K562 (cell line): ENCODE measurements at regions not wholly inside any gene's neighbourhood (a gene's known extent, or its start where the extent isn't known, plus 50 kb on each side); places are given as distances from the start of the nearest gene placed in this dataset.

Experiments
- BRCA1 ChIP-seq, 2 experiments: fragments of 450-650 bp in 1 of 2; sonication (generic) in 1 of 2; formaldehyde crosslinking in 1 of 2; IDR thresholded peaks; 2 replicates each; pipeline versions ENCODE4 v1.5.0 to v1.6.1; 2017 to 2020; ENCODE audit warnings: mild to moderate bottlenecking in 1 of 2, missing genetic modification reagents in 1 of 2
- DDX20 ChIP-seq: fragments of 450-650 bp; IDR thresholded peaks from 2 replicates; pipeline ENCODE4 v1.6.1; 2016; ENCODE audit warnings: missing genetic modification characterization, low read depth, mild to moderate bottlenecking, missing compliant biosample characterization, moderate library complexity
- EHMT2 ChIP-seq: fragments of 450-650 bp; IDR thresholded peaks from 2 replicates; pipeline ENCODE4 v1.6.1; 2018; ENCODE audit warnings: antibody characterized with exemption
- ELF4 ChIP-seq: fragments of 450-650 bp; formaldehyde crosslinking; IDR thresholded peaks from 2 replicates; pipeline ENCODE4 v1.4.0; 2022; ENCODE audit warnings: missing genetic modification characterization
- FIP1L1 ChIP-seq: fragments of 200-400 bp; formaldehyde crosslinking; IDR thresholded peaks from 2 replicates; pipeline ENCODE4 v1.6.1; 2018; ENCODE audit warnings: mild to moderate bottlenecking, low read depth, low read length; ENCODE audit not compliant: poor library complexity, severe bottlenecking
- FOXA1 ChIP-seq: fragments of 450-650 bp; IDR thresholded peaks from 2 replicates; pipeline ENCODE4 v1.6.1; 2016; ENCODE audit warnings: mild to moderate bottlenecking, borderline replicate concordance
- PRMT5 ChIP-seq: sonication (generic); formaldehyde crosslinking; IDR thresholded peaks from 2 replicates; pipeline ENCODE4 v1.5.0; 2020; ENCODE audit warnings: missing genetic modification reagents
- ZNF175 ChIP-seq: fragments of 200-800 bp; sonication (Bioruptor generic); IDR thresholded peaks from 2 replicates; pipeline ENCODE4 v1.6.1; 2016; ENCODE audit warnings: low read depth, mild to moderate bottlenecking, missing genetic modification characterization, missing compliant biosample characterization
- TF ChIP-seq, protein P1 (sequence below), 2 experiments: fragments of 450-650 bp in 1 of 2; sonication (generic) in 1 of 2; formaldehyde crosslinking in 1 of 2; IDR thresholded peaks; 2 replicates each; pipeline versions ENCODE4 v1.7.1 to v1.9.0; 2016 to 2022; ENCODE audit warnings: inconsistent platforms in 1 of 2, mild to moderate bottlenecking in 1 of 2, missing genetic modification reagents in 1 of 2
- TF ChIP-seq, protein P2 (sequence below): fragments of 450-650 bp; IDR thresholded peaks from 2 replicates; pipeline ENCODE4 v1.6.1; 2017; ENCODE audit warnings: antibody characterized with exemption, mild to moderate bottlenecking
- TF ChIP-seq, protein P3 (sequence below): fragments of 450-650 bp; IDR thresholded peaks from 2 replicates; pipeline ENCODE4 v1.6.1; 2018; ENCODE audit not compliant: partially characterized antibody

DNA sequence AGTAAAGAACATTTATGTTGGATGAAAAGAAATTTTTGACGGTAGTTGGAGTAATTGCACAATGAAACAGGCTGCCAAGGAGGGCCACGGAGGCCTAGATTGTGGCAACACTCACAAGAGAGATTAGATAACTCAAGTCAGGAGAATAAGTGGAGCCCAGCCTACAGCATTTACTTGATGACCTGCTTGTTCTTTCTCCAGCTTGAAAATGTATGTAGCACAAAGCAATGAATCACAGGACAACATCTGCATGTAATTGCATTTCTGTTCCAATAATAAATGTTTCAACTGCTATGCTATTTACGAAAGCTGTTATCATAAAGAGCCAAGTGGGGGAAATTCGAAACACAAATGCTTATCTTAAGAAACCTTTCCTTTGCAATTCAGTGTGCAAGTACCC lies 221.2 kb upstream of the MID1 start (continued):
- TF ChIP-seq, protein P1, sequence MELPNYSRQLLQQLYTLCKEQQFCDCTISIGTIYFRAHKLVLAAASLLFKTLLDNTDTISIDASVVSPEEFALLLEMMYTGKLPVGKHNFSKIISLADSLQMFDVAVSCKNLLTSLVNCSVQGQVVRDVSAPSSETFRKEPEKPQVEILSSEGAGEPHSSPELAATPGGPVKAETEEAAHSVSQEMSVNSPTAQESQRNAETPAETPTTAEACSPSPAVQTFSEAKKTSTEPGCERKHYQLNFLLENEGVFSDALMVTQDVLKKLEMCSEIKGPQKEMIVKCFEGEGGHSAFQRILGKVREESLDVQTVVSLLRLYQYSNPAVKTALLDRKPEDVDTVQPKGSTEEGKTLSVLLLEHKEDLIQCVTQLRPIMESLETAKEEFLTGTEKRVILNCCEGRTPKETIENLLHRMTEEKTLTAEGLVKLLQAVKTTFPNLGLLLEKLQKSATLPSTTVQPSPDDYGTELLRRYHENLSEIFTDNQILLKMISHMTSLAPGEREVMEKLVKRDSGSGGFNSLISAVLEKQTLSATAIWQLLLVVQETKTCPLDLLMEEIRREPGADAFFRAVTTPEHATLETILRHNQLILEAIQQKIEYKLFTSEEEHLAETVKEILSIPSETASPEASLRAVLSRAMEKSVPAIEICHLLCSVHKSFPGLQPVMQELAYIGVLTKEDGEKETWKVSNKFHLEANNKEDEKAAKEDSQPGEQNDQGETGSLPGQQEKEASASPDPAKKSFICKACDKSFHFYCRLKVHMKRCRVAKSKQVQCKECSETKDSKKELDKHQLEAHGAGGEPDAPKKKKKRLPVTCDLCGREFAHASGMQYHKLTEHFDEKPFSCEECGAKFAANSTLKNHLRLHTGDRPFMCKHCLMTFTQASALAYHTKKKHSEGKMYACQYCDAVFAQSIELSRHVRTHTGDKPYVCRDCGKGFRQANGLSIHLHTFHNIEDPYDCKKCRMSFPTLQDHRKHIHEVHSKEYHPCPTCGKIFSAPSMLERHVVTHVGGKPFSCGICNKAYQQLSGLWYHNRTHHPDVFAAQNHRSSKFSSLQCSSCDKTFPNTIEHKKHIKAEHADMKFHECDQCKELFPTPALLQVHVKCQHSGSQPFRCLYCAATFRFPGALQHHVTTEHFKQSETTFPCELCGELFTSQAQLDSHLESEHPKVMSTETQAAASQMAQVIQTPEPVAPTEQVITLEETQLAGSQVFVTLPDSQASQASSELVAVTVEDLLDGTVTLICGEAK (IDR thresholded peaks at IDR 0.05) = no peak
- TF ChIP-seq, protein P1 (CRISPR knock-in tag; IDR thresholded peaks at IDR 0.05) = no peak
- TF ChIP-seq EHMT2 (0 out of 2 replicates have a peak, but pooled peaks have one; percentile 42), ELF4 (CRISPR knock-in tag) (no peak), FIP1L1 (no peak), FOXA1 (no peak), ZNF175 (CRISPR knock-in tag) (no peak), DDX20 (tag) (no peak), PRMT5 (CRISPR knock-in tag) (no peak), BRCA1 (IDR thresholded peaks at IDR 0.05) (no peak), BRCA1 (CRISPR knock-in tag; IDR thresholded peaks at IDR 0.05) (no peak)
- TF ChIP-seq, protein P2, sequence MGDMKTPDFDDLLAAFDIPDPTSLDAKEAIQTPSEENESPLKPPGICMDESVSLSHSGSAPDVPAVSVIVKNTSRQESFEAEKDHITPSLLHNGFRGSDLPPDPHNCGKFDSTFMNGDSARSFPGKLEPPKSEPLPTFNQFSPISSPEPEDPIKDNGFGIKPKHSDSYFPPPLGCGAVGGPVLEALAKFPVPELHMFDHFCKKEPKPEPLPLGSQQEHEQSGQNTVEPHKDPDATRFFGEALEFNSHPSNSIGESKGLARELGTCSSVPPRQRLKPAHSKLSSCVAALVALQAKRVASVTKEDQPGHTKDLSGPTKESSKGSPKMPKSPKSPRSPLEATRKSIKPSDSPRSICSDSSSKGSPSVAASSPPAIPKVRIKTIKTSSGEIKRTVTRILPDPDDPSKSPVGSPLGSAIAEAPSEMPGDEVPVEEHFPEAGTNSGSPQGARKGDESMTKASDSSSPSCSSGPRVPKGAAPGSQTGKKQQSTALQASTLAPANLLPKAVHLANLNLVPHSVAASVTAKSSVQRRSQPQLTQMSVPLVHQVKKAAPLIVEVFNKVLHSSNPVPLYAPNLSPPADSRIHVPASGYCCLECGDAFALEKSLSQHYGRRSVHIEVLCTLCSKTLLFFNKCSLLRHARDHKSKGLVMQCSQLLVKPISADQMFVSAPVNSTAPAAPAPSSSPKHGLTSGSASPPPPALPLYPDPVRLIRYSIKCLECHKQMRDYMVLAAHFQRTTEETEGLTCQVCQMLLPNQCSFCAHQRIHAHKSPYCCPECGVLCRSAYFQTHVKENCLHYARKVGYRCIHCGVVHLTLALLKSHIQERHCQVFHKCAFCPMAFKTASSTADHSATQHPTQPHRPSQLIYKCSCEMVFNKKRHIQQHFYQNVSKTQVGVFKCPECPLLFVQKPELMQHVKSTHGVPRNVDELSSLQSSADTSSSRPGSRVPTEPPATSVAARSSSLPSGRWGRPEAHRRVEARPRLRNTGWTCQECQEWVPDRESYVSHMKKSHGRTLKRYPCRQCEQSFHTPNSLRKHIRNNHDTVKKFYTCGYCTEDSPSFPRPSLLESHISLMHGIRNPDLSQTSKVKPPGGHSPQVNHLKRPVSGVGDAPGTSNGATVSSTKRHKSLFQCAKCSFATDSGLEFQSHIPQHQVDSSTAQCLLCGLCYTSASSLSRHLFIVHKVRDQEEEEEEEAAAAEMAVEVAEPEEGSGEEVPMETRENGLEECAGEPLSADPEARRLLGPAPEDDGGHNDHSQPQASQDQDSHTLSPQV = no peak
- TF ChIP-seq, protein P3, sequence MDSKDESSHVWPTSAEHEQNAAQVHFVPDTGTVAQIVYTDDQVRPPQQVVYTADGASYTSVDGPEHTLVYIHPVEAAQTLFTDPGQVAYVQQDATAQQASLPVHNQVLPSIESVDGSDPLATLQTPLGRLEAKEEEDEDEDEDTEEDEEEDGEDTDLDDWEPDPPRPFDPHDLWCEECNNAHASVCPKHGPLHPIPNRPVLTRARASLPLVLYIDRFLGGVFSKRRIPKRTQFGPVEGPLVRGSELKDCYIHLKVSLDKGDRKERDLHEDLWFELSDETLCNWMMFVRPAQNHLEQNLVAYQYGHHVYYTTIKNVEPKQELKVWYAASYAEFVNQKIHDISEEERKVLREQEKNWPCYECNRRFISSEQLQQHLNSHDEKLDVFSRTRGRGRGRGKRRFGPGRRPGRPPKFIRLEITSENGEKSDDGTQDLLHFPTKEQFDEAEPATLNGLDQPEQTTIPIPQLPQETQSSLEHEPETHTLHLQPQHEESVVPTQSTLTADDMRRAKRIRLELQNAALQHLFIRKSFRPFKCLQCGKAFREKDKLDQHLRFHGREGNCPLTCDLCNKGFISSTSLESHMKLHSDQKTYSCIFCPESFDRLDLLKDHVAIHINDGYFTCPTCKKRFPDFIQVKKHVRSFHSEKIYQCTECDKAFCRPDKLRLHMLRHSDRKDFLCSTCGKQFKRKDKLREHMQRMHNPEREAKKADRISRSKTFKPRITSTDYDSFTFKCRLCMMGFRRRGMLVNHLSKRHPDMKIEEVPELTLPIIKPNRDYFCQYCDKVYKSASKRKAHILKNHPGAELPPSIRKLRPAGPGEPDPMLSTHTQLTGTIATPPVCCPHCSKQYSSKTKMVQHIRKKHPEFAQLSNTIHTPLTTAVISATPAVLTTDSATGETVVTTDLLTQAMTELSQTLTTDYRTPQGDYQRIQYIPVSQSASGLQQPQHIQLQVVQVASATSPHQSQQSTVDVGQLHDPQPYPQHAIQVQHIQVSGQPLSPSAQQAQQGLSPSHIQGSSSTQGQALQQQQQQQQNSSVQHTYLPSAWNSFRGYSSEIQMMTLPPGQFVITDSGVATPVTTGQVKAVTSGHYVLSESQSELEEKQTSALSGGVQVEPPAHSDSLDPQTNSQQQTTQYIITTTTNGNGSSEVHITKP = no peak
